Central memory CD8-positive, alpha-beta T cell (primary cell): ENCODE measurements at regions not wholly inside any gene's neighbourhood (a gene's known extent, or its start where the extent isn't known, plus 50 kb on each side); places are given as distances from the start of the nearest gene placed in this dataset.
"Not testable (repeated sequence)": the region's sequence is repeated elsewhere in the genome, so short reads cannot be mapped to it uniquely, and the experiment has no call there.

Experiments used
- ATAC-seq: fragments of 150-1000 bp; cut with Tn5 transposase; replicated peaks from 2 replicates; pipeline ENCODE4 v1.10.0; 2022; ENCODE audit warnings: mild to moderate bottlenecking, moderate FRiP score, moderate number of reproducible peaks; ENCODE audit not compliant: poor library complexity, severe bottlenecking; ENCODE audit errors: extremely low read depth
- DNase-seq, 2 donors: peaks; one replicate each; pipeline ENCODE4 v3.0.0; 2021; ENCODE audit warnings: low spot score in 2 of 2
- H3K27ac Mint-ChIP-seq: one replicate; pipeline ENCODE4 v1.8.0; 2022; ENCODE audit warnings: low read depth, mild to moderate bottlenecking, moderate library complexity, mixed read lengths
- H3K27me3 Mint-ChIP-seq: one replicate; pipeline ENCODE4 v1.8.0; 2022; ENCODE audit warnings: mixed read lengths
- H3K36me3 Mint-ChIP-seq: one replicate; pipeline ENCODE4 v1.8.0; 2022; ENCODE audit warnings: mild to moderate bottlenecking, moderate library complexity, mixed read lengths; ENCODE audit not compliant: insufficient read depth
- H3K4me1 Mint-ChIP-seq: one replicate; pipeline ENCODE4 v1.8.0; 2022; ENCODE audit warnings: mixed read lengths
- H3K4me3 Mint-ChIP-seq: one replicate; pipeline ENCODE4 v1.8.0; 2022; ENCODE audit warnings: mild to moderate bottlenecking, moderate library complexity, mixed read lengths
- H3K9me3 Mint-ChIP-seq: one replicate; pipeline ENCODE4 v1.8.0; 2022; ENCODE audit warnings: mixed read lengths

DNA sequence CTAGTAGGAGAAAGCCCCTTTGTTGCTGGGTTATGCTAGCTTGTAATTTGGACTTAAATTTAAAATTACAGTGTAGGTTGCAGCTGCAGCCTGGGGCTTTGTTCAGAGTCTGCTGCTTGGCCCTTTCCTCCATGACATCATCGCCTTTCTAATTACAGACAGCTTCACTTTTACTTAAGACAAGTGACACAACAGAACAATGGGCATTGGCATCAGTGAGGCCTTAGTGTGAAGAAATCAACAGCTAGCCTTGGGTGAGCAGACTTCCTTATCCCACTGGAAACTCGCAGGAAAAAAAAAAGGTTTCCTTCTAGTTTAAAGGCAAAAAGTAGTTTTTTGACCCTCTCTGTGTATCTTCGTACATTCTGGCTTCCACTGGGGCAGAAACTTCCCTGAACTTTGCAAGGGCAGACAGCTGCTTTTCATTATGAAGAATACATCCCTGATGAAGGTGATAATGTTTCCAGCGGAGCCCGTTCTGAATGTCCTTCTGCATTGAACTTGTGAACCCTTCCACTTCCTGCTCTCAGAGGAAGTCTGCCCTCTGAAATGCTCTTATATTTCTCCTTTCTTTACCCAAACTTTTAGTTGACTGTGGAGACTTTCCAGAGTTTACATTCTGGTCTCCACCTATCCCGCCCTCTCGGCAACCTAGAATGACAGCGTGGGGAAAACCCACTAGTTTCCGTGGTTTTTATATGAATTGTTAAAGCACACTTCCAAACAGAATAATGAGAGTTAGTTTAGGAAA is 123.2 kb upstream of the FAM9C start:
- Mint-ChIP-seq H3K4me3 (peak overlapping the region; percentile 45), H3K36me3 (peaks cover 3% of the 10 kb centered on the region), H3K27me3 (no peaks in the 10 kb centered on the region), H3K4me1 (peaks cover 8% of the 10 kb centered on the region), H3K27ac (peak overlapping the region; percentile 64), H3K9me3 (no peaks in the 10 kb centered on the region)
- no peak for DNase-seq
- ATAC-seq, result no peak

- ATAC-seq (no peak), DNase-seq (no peak)
- H3K36me3 Mint-ChIP-seq, result peaks cover 3% of the 10 kb centered on the region
- H3K9me3 Mint-ChIP-seq, result no peaks in the 10 kb centered on the region
- no peak overlapping the region for H3K27ac Mint-ChIP-seq
- H3K27me3 Mint-ChIP-seq, result no peaks in the 10 kb centered on the region
- no peak overlapping the region for H3K4me3 Mint-ChIP-seq
- peaks cover 8% of the 10 kb centered on the region for H3K4me1 Mint-ChIP-seq
These were observed 121.1 kb upstream of the FAM9C start for GRCh38 chrX:13165266-13166189.

- ATAC-seq (no peak), DNase-seq (no peak)
- peaks cover 3% of the 10 kb centered on the region for H3K36me3 Mint-ChIP-seq
- peaks cover 8% of the 10 kb centered on the region for H3K4me1 Mint-ChIP-seq
- H3K27ac Mint-ChIP-seq, result peak overlapping the region; percentile 32
- no peaks in the 10 kb centered on the region for H3K9me3 Mint-ChIP-seq
- no peak overlapping the region for H3K4me3 Mint-ChIP-seq
- no peaks in the 10 kb centered on the region for H3K27me3 Mint-ChIP-seq
These were observed 120.2 kb upstream of the FAM9C start for GRCh38 chrX:13164611-13165010.

GRCh38 chrX:13162772-13163410 is 118.5 kb upstream of the FAM9C start:
- H3K27me3 Mint-ChIP-seq, result no peaks in the 10 kb centered on the region
- no peak overlapping the region for H3K4me3 Mint-ChIP-seq
- H3K4me1 Mint-ChIP-seq, result peaks cover 2% of the 10 kb centered on the region
- H3K36me3 Mint-ChIP-seq, result peaks cover 3% of the 10 kb centered on the region
- DNase-seq (no peak), ATAC-seq (no peak)
- no peak overlapping the region for H3K27ac Mint-ChIP-seq
- no peaks in the 10 kb centered on the region for H3K9me3 Mint-ChIP-seq

- H3K9me3 Mint-ChIP-seq, result no peaks in the 10 kb centered on the region
- ATAC-seq, result no peak
- no peaks in the 10 kb centered on the region for H3K27me3 Mint-ChIP-seq
- H3K36me3 Mint-ChIP-seq, result no peaks in the 10 kb centered on the region
- DNase-seq, result no peak
- no peak overlapping the region for H3K4me3 Mint-ChIP-seq
- no peak overlapping the region for H3K27ac Mint-ChIP-seq
- H3K4me1 Mint-ChIP-seq, result no peaks in the 10 kb centered on the region
These were observed 115.5 kb upstream of the FAM9C start for GRCh38 chrX:13159886-13160285.

- H3K36me3 Mint-ChIP-seq, result no peaks in the 10 kb centered on the region
- H3K4me3 Mint-ChIP-seq, result no peak overlapping the region
- no peak for ATAC-seq
- H3K27ac Mint-ChIP-seq, result no peak overlapping the region
- peaks cover 5% of the 10 kb centered on the region for H3K9me3 Mint-ChIP-seq
- H3K27me3 Mint-ChIP-seq, result no peaks in the 10 kb centered on the region
- no peaks in the 10 kb centered on the region for H3K4me1 Mint-ChIP-seq
- DNase-seq, result no peak
These were observed 114.5 kb upstream of the FAM9C start for GRCh38 chrX:13158911-13159310.

- ATAC-seq, H3K4me3 Mint-ChIP-seq, H3K27ac Mint-ChIP-seq, H3K27me3 Mint-ChIP-seq, H3K4me1 Mint-ChIP-seq, H3K36me3 Mint-ChIP-seq, DNase-seq, H3K9me3 Mint-ChIP-seq: not testable (repeated sequence)
These were observed 111.1 kb upstream of the FAM9C start for GRCh38 chrX:13155550-13155949.

- H3K27ac Mint-ChIP-seq, result no peak overlapping the region
- H3K9me3 Mint-ChIP-seq, result peaks cover 5% of the 10 kb centered on the region
- H3K36me3 Mint-ChIP-seq, result peaks cover 4% of the 10 kb centered on the region
- H3K27me3 Mint-ChIP-seq, result no peaks in the 10 kb centered on the region
- H3K4me1 Mint-ChIP-seq, result peaks cover 4% of the 10 kb centered on the region
- H3K4me3 Mint-ChIP-seq, result no peak overlapping the region
- DNase-seq (no peak), ATAC-seq (no peak)
These were observed 109.4 kb upstream of the FAM9C start for GRCh38 chrX:13153796-13154195.

DNA sequence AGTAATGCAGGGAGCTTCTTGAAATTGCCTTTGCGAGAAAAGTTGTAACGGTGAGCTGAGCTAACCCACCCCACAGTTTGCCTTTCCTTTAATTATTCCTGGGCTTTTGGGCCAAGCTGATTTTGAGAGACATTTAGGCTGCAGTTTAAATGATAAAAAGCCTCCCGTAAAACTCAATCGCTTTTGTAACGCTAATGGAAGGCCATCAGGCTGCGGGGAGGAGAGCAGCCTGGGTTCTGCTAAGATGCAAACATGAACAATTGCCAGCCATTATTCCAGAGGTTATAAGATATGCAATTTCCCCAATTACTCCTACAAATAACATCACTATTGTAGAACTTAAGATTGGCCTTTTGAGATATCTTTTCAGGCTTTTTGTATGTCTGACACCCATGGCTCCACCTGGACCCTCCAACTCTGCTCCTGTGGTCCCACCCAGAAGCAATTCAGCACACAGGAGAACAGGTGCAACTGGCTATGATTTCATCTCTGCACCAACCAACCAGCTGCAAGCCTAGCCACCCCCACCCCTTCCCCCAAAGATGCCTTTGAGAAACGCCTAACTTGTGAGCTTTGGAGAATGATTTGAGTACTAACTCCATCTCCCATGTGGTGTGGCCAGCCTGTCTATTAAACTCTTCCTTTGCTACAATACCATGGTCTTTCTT is 108.2 kb upstream of the FAM9C start:
- Mint-ChIP-seq H3K4me3 (no peak overlapping the region), H3K36me3 (peaks cover 4% of the 10 kb centered on the region), H3K27ac (peak overlapping the region; percentile 73), H3K9me3 (peaks cover 5% of the 10 kb centered on the region), H3K27me3 (no peaks in the 10 kb centered on the region), H3K4me1 (peaks cover 4% of the 10 kb centered on the region)
- DNase-seq (no peak), ATAC-seq (no peak)

DNA sequence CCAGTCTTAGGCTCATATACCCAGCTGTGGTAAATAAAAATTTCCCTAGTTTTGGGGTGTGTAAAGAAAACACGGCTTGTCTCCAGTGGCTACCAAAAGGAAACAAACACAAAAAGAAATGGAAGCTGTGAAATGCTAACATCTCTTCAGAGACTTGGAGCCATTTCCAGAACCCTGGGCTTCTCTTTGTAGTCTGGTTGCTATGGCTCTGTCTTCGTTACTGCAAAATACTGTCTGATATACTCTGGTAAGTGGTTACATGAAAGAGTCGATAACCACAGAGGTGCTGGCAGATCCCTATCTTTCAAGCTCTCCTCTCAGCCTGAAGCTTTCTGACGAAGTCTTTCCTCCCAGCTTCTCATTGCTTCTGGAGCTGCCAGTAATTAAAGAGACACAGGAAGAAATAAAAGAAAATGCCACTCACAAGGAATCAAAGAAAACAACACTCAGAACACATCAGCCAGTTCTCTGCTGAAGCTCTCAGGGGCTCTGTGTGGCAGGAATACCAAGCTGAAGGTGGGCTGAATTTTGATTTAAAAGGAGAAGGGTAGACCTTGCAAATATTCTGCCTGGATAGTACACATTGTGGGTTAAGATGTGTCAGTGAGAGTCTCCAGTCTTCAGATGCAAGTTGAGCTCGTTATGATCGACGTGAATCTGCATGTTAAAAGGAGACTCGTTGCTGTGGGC is 107.6 kb upstream of the FAM9C start:
- DNase-seq (peak in 1 of 2 donors; percentile 42), ATAC-seq (peak; percentile 95)
- Mint-ChIP-seq H3K36me3 (peaks cover 4% of the 10 kb centered on the region), H3K4me1 (peaks cover 4% of the 10 kb centered on the region), H3K27me3 (no peaks in the 10 kb centered on the region), H3K9me3 (peaks cover 5% of the 10 kb centered on the region), H3K4me3 (peak overlapping the region; percentile 44), H3K27ac (peak overlapping the region; percentile 73)

- H3K27ac Mint-ChIP-seq, result no peak overlapping the region
- no peak for ATAC-seq
- H3K36me3 Mint-ChIP-seq, result peaks cover 4% of the 10 kb centered on the region
- peaks cover 11% of the 10 kb centered on the region for H3K9me3 Mint-ChIP-seq
- no peaks in the 10 kb centered on the region for H3K27me3 Mint-ChIP-seq
- no peak overlapping the region for H3K4me3 Mint-ChIP-seq
- H3K4me1 Mint-ChIP-seq, result peaks cover 4% of the 10 kb centered on the region
- DNase-seq, result no peak
These were observed 105.4 kb upstream of the FAM9C start for GRCh38 chrX:13149702-13150350.
